ENCODE measurements at regions not wholly inside any gene's neighbourhood (a gene's known extent, or its start where the extent isn't known, plus 50 kb on each side); places are given as distances from the start of the nearest gene placed in this dataset.

DNA sequence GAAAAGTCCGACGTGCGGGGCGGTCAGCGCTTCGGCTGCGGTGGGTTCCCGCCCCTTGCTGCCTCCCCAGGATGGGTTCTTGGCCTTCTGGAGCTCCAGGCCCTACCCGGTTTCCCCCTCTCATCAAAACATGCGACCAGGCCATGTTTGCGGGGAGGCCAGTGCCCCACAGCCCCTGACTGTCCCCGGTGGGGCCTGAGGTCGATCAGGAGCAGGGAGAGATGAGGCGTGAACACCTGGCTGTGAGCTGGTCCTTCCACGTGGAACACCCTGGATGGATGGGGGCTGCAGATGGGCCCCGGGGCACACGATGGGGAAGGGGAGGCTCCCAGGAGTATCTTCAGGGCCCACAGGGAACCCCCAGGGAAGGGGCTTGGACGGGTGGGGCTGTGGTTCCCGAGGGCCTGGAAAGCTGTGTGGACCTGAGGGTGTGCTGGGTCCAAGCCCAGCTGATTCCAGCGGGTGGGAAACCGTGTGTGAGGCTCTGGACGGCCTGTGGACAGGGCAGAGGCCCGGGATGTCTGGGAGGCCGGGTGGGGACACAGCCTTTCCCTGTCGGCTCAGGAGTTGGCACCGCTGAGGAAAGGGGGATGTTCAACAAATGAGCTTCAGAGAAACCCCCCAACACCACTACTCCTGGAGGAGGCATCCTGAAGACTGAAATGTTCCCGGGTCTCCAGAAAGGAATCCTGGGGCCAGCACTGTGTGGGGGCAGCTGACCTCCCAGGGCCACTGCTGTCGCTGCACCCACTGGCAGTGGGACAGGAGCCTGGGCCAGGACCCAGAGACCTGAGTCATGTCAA lies 187.0 kb upstream of the C14orf180 start:
- Histone ChIP-seq H3K4me3 (peak overlapping the region; percentile 36), H3K9ac (peak overlapping the region; percentile 75), H3K9me3 (peaks cover 10% of the 10 kb centered on the region), H3K27me3 (no peaks in the 10 kb centered on the region), H3K36me3 (no peaks in the 10 kb centered on the region), H3K4me1 (peaks cover 91% of the 10 kb centered on the region), H4K20me1 (no peaks in the 10 kb centered on the region), H3K27ac (peak overlapping the region; percentile 93), H3K4me2 (peak overlapping the region; percentile 97)
- TF ChIP-seq Cebpa-rat (IDR thresholded peaks at IDR 0.05), result no peak

DNA sequence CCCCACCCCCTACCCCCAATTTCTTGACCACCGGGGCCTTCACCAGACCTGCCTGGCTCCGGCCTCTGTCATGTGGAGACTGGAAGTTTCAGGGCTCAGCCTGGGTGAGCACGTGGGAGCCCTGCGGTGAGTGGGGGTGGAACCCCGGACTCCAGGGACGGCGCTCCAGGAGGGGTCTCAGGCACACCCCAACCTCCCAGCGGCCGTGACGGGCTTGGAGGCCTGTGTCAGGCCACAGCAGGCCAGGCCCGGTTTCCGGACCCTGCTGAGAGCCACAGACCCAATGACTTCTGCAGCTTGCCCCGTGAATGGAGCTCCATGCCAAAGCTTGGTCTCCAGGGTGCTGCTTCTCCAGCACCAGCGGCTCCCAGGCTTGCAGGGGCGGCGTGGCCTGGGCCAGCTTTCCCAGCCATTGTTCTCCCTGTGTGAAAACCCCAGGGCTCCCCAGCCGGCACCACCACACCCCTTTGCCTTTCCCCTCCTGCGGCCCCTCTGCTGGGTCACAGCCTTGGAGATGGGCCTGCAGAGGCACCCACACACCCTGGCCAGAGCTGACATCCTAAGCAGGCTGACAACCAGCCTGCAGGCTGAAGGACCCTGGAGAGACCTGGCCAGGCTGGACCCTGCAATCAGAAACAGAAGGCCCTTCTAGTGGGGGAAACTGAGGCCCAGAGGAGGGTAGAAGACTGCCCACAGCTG lies 186.2 kb upstream of the C14orf180 start:
- Histone ChIP-seq H4K20me1 (no peaks in the 10 kb centered on the region), H3K9ac (peak overlapping the region; percentile 75), H3K27me3 (no peaks in the 10 kb centered on the region)

DNA sequence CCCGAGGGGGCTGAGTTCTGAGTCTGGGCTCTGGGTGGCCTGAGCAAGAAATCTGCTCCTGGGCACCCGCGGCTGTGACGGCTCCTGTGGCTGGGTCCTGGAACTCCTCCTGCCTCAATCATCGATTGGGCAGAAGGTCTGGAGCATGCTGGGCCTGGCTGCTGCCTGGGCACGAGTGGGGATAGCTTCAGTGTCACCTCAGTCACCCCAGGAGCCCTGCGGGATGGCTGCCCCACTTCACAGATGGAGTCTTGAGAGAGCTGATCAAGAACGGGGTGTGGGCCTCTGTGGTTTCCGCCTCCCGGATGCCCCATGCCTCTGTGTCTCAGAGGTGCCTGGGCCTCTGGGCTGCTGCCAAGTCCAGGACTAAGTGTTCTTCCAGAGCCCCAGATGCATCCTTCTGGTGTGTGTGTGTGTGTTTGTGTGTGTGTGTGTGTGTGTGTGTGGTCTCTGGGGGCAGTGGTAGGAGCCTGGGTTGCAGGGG lies 185.6 kb upstream of the C14orf180 start:
- Histone ChIP-seq H3K4me2 (peak overlapping the region; percentile 97), H3K27ac (peak overlapping the region; percentile 93), H3K4me3 (peak overlapping the region; percentile 36), H3K9ac (peak overlapping the region; percentile 75), H3K4me1 (peaks cover 82% of the 10 kb centered on the region), H3K36me3 (no peaks in the 10 kb centered on the region; the same call in 1 of the 2 replicates), H4K20me1 (no peaks in the 10 kb centered on the region), H3K9me3 (peaks cover 21% of the 10 kb centered on the region), H3K27me3 (no peaks in the 10 kb centered on the region)
- no peak for TF ChIP-seq Cebpa-rat (IDR thresholded peaks at IDR 0.05)

More for the DNA sequence above, 186.2 kb upstream of the C14orf180 start:
- peak overlapping the region; percentile 93 for H3K27ac ChIP-seq
- H3K36me3 ChIP-seq, result no peaks in the 10 kb centered on the region; the same call in 1 of the 2 replicates
- peak overlapping the region; percentile 97 for H3K4me2 ChIP-seq
- H3K9me3 ChIP-seq, result peaks cover 18% of the 10 kb centered on the region
- H3K4me1 ChIP-seq, result peaks cover 84% of the 10 kb centered on the region
- no peak for TF ChIP-seq Cebpa-rat (IDR thresholded peaks at IDR 0.05)
- H3K4me3 ChIP-seq, result peak overlapping the region; percentile 36

DNA sequence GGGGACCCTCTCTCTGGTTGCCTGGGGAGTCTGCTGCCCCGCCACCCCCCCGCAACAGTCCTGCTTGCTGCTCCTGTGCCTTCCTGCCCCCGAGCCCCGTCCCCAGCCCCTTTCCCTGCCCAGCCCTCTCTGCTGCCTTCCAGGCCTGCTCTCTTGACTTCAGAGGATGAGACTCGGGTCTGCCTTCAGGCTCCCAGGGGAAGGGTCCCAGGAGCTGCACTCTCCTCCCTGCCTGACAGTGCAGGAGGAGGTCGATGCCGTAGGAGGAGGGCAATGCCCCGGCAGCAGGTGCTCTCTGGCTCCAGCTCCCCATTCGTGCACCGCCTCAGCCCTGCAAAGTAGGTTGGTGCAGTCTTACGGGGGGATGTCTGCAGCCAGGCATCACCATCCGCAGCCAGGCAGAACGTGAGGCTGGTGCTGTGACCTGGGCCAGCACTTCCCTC lies 185.1 kb upstream of the C14orf180 start:
- Histone ChIP-seq H3K4me2 (peak overlapping the region; percentile 97), H3K9me3 (peaks cover 21% of the 10 kb centered on the region), H3K27ac (peak overlapping the region; percentile 93), H3K4me3 (peak overlapping the region; percentile 40), H4K20me1 (no peaks in the 10 kb centered on the region), H3K9ac (no peak overlapping the region), H3K27me3 (no peaks in the 10 kb centered on the region), H3K4me1 (peaks cover 82% of the 10 kb centered on the region), H3K36me3 (no peaks in the 10 kb centered on the region; the same call in 1 of the 2 replicates)
- no peak for TF ChIP-seq Cebpa-rat (IDR thresholded peaks at IDR 0.05)

DNA sequence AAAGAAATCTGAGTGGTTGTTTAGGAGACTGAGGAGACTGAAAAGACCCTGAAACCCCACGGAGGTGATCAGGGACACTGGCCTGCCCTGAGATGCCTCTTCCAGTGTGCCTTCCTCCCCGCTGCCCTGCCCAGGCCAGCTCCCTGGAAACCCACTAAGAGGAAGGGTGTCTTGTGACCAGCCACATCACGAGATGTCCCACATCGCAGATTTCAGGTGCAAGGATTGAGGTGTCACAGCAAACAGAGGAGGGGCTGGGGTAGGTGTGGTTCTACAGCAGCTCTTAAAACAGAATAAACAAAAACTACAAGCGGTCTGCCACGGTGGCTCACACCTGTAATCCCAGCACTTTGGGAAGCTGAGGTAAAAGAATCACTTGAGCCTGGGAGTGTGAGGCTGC lies 184.3 kb upstream of the C14orf180 start:
- TF ChIP-seq Cebpa-rat (IDR thresholded peaks at IDR 0.05), result no peak
- H3K9ac ChIP-seq, result peak overlapping the region; percentile 57; the same call in 1 of the 2 replicates
- H3K4me1 ChIP-seq, result peaks cover 82% of the 10 kb centered on the region
- no peaks in the 10 kb centered on the region for H3K27me3 ChIP-seq
- no peaks in the 10 kb centered on the region; the same call in 1 of the 2 replicates for H3K36me3 ChIP-seq
- peak overlapping the region; percentile 93 for H3K27ac ChIP-seq
- H4K20me1 ChIP-seq, result no peaks in the 10 kb centered on the region
- H3K4me3 ChIP-seq, result 0 out of 2 replicates have a peak overlapping the region, but pooled peaks have one; percentile 40
- H3K9me3 ChIP-seq, result peaks cover 21% of the 10 kb centered on the region
- peak overlapping the region; percentile 97 for H3K4me2 ChIP-seq

DNA sequence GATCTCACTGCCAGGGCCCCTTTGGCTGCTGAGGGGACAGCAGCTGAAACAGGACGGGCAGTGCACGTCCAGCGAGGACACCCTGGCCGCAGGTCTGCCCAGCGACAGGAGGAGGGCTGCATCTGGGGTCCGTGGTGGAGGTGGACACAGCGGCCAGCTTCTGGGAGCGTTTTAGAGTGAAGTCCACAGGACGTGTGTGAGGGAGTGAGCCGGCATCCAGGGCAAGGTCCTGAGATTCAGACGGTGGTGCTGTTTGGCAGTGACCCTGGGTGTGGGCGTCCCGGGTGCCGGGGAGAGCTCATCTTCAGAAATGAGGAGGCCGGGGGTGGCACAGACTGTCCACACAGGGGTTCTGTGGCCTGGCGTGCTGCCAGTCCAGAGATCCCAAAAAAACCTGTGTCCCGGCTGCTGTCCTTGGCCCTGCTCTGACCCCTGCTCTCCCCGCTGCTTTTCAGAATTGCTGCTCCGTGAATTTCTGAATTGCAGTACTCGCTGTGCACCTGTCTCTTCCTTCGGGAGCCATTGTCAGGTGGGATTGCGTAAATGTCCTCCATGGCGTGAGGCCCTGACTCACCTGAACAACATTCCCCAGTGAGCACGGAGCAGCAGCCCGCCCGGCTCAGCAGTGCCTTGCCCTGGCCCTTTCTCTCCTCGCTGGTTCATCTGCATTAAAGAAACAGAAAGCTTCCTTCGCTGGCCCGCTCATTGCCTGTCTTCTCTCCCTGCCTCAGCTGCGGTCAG lies 183.5 kb upstream of the C14orf180 start:
- H3K4me3 ChIP-seq, result no peak overlapping the region
- no peaks in the 10 kb centered on the region; the same call in 1 of the 2 replicates for H3K36me3 ChIP-seq
- TF ChIP-seq Cebpa-rat (IDR thresholded peaks at IDR 0.05), result no peak
- H3K9ac ChIP-seq, result peak overlapping the region; percentile 57; the same call in 1 of the 2 replicates
- peaks cover 21% of the 10 kb centered on the region for H3K9me3 ChIP-seq
- peaks cover 82% of the 10 kb centered on the region for H3K4me1 ChIP-seq
- H3K27ac ChIP-seq, result peak overlapping the region; percentile 93
- no peaks in the 10 kb centered on the region for H3K27me3 ChIP-seq
- peak overlapping the region; percentile 97 for H3K4me2 ChIP-seq
- no peaks in the 10 kb centered on the region for H4K20me1 ChIP-seq

DNA sequence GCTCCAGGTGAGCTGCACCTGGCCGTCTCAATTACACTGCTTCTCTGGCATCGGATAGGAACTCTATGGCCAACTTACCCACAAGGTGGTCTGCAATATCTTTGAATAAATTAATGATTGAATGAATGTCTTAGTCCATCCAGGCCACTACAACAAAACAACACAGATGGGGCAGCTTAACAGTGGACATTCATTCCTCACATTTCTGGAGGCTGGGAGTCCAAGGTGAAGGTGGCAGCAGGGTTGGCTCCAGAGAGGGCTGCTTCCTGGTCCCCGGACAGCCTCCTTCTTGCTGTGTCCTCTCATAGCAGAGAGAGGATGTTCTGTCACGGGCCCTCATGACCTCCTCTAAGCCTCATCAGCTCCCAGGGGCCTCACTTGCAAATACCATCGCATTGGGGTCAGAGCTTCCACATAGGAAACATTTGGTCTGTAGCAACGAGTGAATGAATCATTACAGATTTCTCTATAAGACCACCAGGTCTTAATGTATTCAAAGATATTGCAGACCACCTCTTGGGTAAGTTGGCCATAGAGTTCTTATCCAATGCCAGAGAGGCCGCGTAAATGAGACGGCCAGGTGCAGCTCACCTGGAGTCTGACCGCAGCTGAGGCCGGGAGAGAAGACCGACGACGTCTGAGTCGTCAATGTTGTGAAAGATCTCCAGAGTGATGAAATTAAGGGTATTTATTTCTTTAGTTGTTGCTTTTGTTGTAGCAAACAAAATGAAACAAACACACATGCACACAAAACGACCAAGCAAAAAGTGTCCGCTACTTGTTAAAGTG lies 182.7 kb upstream of the C14orf180 start:
- peaks cover 82% of the 10 kb centered on the region for H3K4me1 ChIP-seq
- H3K9ac ChIP-seq, result no peak overlapping the region
- peak overlapping the region; percentile 93; the same call in 1 of the 2 replicates for H3K27ac ChIP-seq
- TF ChIP-seq Cebpa-rat (IDR thresholded peaks at IDR 0.05), result no peak
- H4K20me1 ChIP-seq, result no peaks in the 10 kb centered on the region
- H3K9me3 ChIP-seq, result peaks cover 21% of the 10 kb centered on the region
- H3K36me3 ChIP-seq, result no peaks in the 10 kb centered on the region; the same call in 1 of the 2 replicates
- no peaks in the 10 kb centered on the region for H3K27me3 ChIP-seq
- H3K4me3 ChIP-seq, result no peak overlapping the region
- peak overlapping the region; percentile 97 for H3K4me2 ChIP-seq

DNA sequence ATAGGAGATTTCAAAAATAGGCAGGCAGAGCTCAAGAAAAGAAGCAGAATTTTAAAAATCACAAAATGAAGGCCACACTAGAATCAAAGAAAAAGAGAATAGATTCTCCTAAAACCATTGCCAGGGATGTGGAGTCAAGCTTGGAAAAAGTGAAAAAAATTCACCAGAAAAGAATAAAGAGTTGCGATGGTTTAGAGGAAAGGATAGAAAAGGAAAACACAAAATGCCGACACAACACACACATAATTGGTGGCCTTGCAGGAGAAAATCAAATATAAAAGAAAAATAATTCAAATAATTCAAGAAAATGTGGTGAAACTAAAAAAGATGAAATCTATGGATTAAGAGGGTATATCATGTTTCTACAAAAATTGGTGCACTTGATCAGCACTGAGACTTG lies 181.6 kb upstream of the C14orf180 start:
- peaks cover 82% of the 10 kb centered on the region for H3K4me1 ChIP-seq
- no peaks in the 10 kb centered on the region; the same call in 1 of the 2 replicates for H3K36me3 ChIP-seq
- no peak overlapping the region for H3K4me3 ChIP-seq
- H3K27me3 ChIP-seq, result no peaks in the 10 kb centered on the region
- no peak overlapping the region for H3K9ac ChIP-seq
- peaks cover 21% of the 10 kb centered on the region for H3K9me3 ChIP-seq
- H3K27ac ChIP-seq, result no peak overlapping the region
- no peak overlapping the region for H3K4me2 ChIP-seq
- H4K20me1 ChIP-seq, result no peaks in the 10 kb centered on the region
- TF ChIP-seq Cebpa-rat (IDR thresholded peaks at IDR 0.05), result no peak
